ENCODE measurements at regions not wholly inside any gene's neighbourhood (a gene's known extent, or its start where the extent isn't known, plus 50 kb on each side); places are given as distances from the start of the nearest gene placed in this dataset.

- WGBS, 2 donors: 69 to 93% methylated on average over 2 of the region's 2 CpGs
- no peak for TF ChIP-seq POLR2A (IDR thresholded peaks at IDR 0.05)
- TF ChIP-seq, protein P1, sequence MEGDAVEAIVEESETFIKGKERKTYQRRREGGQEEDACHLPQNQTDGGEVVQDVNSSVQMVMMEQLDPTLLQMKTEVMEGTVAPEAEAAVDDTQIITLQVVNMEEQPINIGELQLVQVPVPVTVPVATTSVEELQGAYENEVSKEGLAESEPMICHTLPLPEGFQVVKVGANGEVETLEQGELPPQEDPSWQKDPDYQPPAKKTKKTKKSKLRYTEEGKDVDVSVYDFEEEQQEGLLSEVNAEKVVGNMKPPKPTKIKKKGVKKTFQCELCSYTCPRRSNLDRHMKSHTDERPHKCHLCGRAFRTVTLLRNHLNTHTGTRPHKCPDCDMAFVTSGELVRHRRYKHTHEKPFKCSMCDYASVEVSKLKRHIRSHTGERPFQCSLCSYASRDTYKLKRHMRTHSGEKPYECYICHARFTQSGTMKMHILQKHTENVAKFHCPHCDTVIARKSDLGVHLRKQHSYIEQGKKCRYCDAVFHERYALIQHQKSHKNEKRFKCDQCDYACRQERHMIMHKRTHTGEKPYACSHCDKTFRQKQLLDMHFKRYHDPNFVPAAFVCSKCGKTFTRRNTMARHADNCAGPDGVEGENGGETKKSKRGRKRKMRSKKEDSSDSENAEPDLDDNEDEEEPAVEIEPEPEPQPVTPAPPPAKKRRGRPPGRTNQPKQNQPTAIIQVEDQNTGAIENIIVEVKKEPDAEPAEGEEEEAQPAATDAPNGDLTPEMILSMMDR (IDR thresholded peaks at IDR 0.05): no peak
- H3K27ac ChIP-seq: no peak overlapping the region
Observed at GRCh38 chr1:73167009-73167657, 884.8 kb upstream of the NEGR1 start.

DNA sequence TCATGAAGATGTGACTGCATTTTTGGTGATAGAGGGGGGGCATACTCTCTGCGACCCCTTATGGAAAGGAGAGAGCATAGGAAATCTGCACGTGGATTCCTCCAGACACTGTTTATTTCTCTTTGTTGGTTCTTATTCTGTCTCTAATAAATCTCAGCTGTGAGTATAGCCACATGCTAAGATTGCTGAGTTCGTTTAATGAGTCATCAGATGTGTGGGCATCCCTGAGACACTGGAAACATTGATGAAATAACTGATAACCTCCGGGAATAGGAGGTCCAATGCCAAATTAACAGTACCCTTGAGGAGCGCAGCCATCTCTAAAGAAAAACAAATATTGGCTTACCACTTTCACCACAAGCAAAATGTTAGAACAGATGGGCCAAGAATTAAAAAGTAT is 880.2 kb upstream of the NEGR1 start:
- Histone ChIP-seq H3K36me3 (ENCODE audit: low read depth, missing control alignments) (no peaks in the 10 kb centered on the region), H3K27me3 (no peaks in the 10 kb centered on the region), H3K27ac (no peak overlapping the region), H3K4me1 (no peaks in the 10 kb centered on the region), H3K9me3 (no peaks in the 10 kb centered on the region), H3K4me3 (no peak overlapping the region)
- TF ChIP-seq, protein P1 (IDR thresholded peaks at IDR 0.05): no peak
- no peak for TF ChIP-seq POLR2A (IDR thresholded peaks at IDR 0.05)
- no peak for DNase-seq
- WGBS, 2 donors: 45 to 46% methylated on average over 5 of the region's 5 CpGs
- intact Hi-C loops (cut with DNase I; ENCODE audit: low total_unique reads): no loop called here

More at GRCh38 chr1:73167009-73167657, 884.8 kb upstream of the NEGR1 start:
- H3K36me3 ChIP-seq (ENCODE audit: low read depth, missing control alignments): no peaks in the 10 kb centered on the region
- H3K4me3 ChIP-seq: no peak overlapping the region
- DNase-seq: no peak
- H3K27me3 ChIP-seq: no peaks in the 10 kb centered on the region
- intact Hi-C loops (cut with DNase I; ENCODE audit: low total_unique reads): no loop called here
- no peaks in the 10 kb centered on the region for H3K9me3 ChIP-seq
- no peaks in the 10 kb centered on the region for H3K4me1 ChIP-seq

- TF ChIP-seq POLR2A (IDR thresholded peaks at IDR 0.05): no peak
- TF ChIP-seq, protein P1 (IDR thresholded peaks at IDR 0.05): no peak
- Histone ChIP-seq H3K4me1 (no peaks in the 10 kb centered on the region), H3K27ac (no peak overlapping the region), H3K4me3 (no peak overlapping the region), H3K27me3 (no peaks in the 10 kb centered on the region), H3K9me3 (no peaks in the 10 kb centered on the region), H3K36me3 (ENCODE audit: low read depth, missing control alignments) (no peaks in the 10 kb centered on the region)
- intact Hi-C loops (cut with DNase I; ENCODE audit: low total_unique reads): no loop called here
- 59 to 78% methylated on average over 1 of the region's 1 CpG for WGBS, 2 donors
- no peak for DNase-seq
Observed at GRCh38 chr1:73161418-73161817, 879.1 kb upstream of the NEGR1 start.

- H3K9me3 ChIP-seq: no peaks in the 10 kb centered on the region
- H3K27me3 ChIP-seq: no peaks in the 10 kb centered on the region
- no peak for TF ChIP-seq POLR2A (IDR thresholded peaks at IDR 0.05)
- intact Hi-C loops (cut with DNase I; ENCODE audit: low total_unique reads): no loop called here
- H3K36me3 ChIP-seq (ENCODE audit: low read depth, missing control alignments): no peaks in the 10 kb centered on the region
- no peak overlapping the region for H3K4me3 ChIP-seq
- H3K4me1 ChIP-seq: no peaks in the 10 kb centered on the region
- no peak overlapping the region for H3K27ac ChIP-seq
- DNase-seq: no peak
- WGBS, 2 donors: 86 to 91% methylated on average over 1 of the region's 1 CpG
Observed at GRCh38 chr1:73160759-73161158, 878.4 kb upstream of the NEGR1 start.

- H3K27me3 ChIP-seq: no peaks in the 10 kb centered on the region
- intact Hi-C loops (cut with DNase I; ENCODE audit: low total_unique reads): no loop called here
- H3K4me3 ChIP-seq: no peak overlapping the region
- no peaks in the 10 kb centered on the region for H3K36me3 ChIP-seq (ENCODE audit: low read depth, missing control alignments)
- no peaks in the 10 kb centered on the region for H3K9me3 ChIP-seq
- TF ChIP-seq, protein P1 (IDR thresholded peaks at IDR 0.05): no peak
- no peak for TF ChIP-seq POLR2A (IDR thresholded peaks at IDR 0.05)
- no peak for DNase-seq
- H3K27ac ChIP-seq: no peak overlapping the region
- no peaks in the 10 kb centered on the region for H3K4me1 ChIP-seq
Observed at GRCh38 chr1:73144311-73144710, 862.0 kb upstream of the NEGR1 start.

Measured in testis (tissue), 2 donors.